ENCODE measurements at regions not wholly inside any gene's neighbourhood (a gene's known extent, or its start where the extent isn't known, plus 50 kb on each side); places are given as distances from the start of the nearest gene placed in this dataset.

DNA sequence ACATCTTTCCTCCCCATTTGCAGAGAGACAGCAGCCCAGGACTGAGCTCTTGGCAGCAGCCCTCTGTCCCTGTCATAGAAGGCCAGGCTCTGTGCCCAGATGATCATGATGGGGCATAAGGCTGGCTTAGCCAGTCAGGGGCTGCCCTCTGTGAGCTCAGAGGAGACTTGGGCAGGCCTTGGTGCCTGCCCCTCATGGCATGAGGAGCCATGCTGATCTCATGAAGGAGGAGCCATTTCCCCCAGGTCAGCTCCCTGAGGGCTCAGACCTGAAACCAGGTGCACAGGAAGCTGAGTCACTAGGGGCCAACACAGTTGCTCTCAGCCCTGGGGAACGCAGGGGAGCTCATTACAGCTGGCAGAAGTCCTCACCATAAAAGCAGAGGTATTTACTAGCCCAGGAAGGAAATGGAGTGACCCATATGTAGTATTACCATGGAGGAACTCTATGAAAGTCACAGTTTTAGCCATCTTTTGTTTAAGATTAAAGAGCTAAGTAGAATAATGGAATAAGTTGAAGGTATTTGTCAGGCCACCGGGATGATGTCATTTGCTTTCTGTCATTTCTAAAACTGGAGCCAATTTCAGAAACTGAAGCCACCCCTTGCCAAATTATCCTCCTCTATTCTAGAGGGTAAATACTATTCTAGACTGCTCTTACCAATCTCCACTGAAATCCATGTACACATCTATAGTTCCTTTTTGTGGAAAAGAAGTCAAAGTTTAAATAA, 362.4 kb upstream of the ZNF32 start:
- TF ChIP-seq, protein P1, sequence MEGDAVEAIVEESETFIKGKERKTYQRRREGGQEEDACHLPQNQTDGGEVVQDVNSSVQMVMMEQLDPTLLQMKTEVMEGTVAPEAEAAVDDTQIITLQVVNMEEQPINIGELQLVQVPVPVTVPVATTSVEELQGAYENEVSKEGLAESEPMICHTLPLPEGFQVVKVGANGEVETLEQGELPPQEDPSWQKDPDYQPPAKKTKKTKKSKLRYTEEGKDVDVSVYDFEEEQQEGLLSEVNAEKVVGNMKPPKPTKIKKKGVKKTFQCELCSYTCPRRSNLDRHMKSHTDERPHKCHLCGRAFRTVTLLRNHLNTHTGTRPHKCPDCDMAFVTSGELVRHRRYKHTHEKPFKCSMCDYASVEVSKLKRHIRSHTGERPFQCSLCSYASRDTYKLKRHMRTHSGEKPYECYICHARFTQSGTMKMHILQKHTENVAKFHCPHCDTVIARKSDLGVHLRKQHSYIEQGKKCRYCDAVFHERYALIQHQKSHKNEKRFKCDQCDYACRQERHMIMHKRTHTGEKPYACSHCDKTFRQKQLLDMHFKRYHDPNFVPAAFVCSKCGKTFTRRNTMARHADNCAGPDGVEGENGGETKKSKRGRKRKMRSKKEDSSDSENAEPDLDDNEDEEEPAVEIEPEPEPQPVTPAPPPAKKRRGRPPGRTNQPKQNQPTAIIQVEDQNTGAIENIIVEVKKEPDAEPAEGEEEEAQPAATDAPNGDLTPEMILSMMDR (IDR thresholded peaks at IDR 0.05), result no peak
- TF ChIP-seq POLR2A (IDR thresholded peaks at IDR 0.05), result no peak

Measured in tibial nerve (tissue), 3 donors.